Astrocyte (in vitro differentiated cells and primary cell): ENCODE measurements at regions not wholly inside any gene's neighbourhood (a gene's known extent, or its start where the extent isn't known, plus 50 kb on each side); places are given as distances from the start of the nearest gene placed in this dataset.

Source experiments
- DNase-seq: peaks from one replicate; pipeline ENCODE4 v3.0.0-alpha.2; 2010; ENCODE audit warnings: low read depth
- FAIRE-seq: peaks from 2 replicates; lab custom pipeline; 2011; peaks lifted over from hg19 to GRCh38; lab: Jason Lieb, UNC
- H2AFZ ChIP-seq: 2 replicates; pipeline ENCODE4 v1.6.0; 2012; ENCODE audit warnings: low read depth, low read length, inconsistent platforms
- H3K27ac ChIP-seq: 2 replicates; pipeline ENCODE4 v1.5.1; 2011; ENCODE audit warnings: low read depth, low read length, inconsistent platforms
- H3K27me3 ChIP-seq: 2 replicates; pipeline ENCODE4 v1.6.0; 2011; ENCODE audit warnings: low read length, inconsistent platforms; ENCODE audit not compliant: insufficient read depth
- H3K36me3 ChIP-seq: 2 replicates; pipeline ENCODE4 v1.5.1; 2011; ENCODE audit warnings: low read length, inconsistent platforms; ENCODE audit not compliant: insufficient read depth
- H3K4me1 ChIP-seq: 2 replicates; pipeline ENCODE4 v1.5.1; 2011; ENCODE audit warnings: low read length, inconsistent platforms; ENCODE audit not compliant: insufficient read depth
- H3K4me2 ChIP-seq: 2 replicates; pipeline ENCODE4 v1.6.0; 2012; ENCODE audit warnings: low read length, inconsistent platforms
- H3K4me3 ChIP-seq: 2 replicates; pipeline ENCODE4 v1.5.1; 2011; ENCODE audit warnings: low read depth, mild to moderate bottlenecking, low read length, inconsistent platforms; ENCODE audit not compliant: insufficient read depth
- H3K79me2 ChIP-seq: 2 replicates; pipeline ENCODE4 v1.6.0; 2012; ENCODE audit warnings: mild to moderate bottlenecking, low read length, inconsistent platforms; ENCODE audit not compliant: insufficient read depth
- H3K9ac ChIP-seq: 2 replicates; pipeline ENCODE4 v1.6.0; 2012; ENCODE audit warnings: mild to moderate bottlenecking, low read length, inconsistent platforms
- H3K9me3 ChIP-seq: 2 replicates; pipeline ENCODE4 v1.5.1; 2012; ENCODE audit warnings: low read depth, mild to moderate bottlenecking, low read length, inconsistent platforms; ENCODE audit not compliant: insufficient read depth
- H4K20me1 ChIP-seq: 2 replicates; pipeline ENCODE4 v1.6.0; 2012; ENCODE audit warnings: low read length, inconsistent platforms; ENCODE audit not compliant: insufficient read depth
- H3K27ac Mint-ChIP-seq: one replicate; pipeline ENCODE4 v1.8.0; 2021; ENCODE audit warnings: mild to moderate bottlenecking, mixed read lengths; ENCODE audit not compliant: unreplicated experiment
- H3K27me3 Mint-ChIP-seq: one replicate; pipeline ENCODE4 v1.8.0; 2021; ENCODE audit warnings: low read depth, mixed read lengths; ENCODE audit not compliant: unreplicated experiment
- H3K36me3 Mint-ChIP-seq: one replicate; pipeline ENCODE4 v1.8.0; 2021; ENCODE audit warnings: low read depth, mixed read lengths; ENCODE audit not compliant: unreplicated experiment
- H3K4me1 Mint-ChIP-seq: one replicate; pipeline ENCODE4 v1.8.0; 2021; ENCODE audit warnings: low read depth, mixed read lengths; ENCODE audit not compliant: unreplicated experiment
- H3K4me3 Mint-ChIP-seq: one replicate; pipeline ENCODE4 v1.8.0; 2021; ENCODE audit warnings: mild to moderate bottlenecking, moderate library complexity, mixed read lengths; ENCODE audit not compliant: unreplicated experiment
- H3K9me3 Mint-ChIP-seq: one replicate; pipeline ENCODE4 v1.8.0; 2021; ENCODE audit warnings: mild to moderate bottlenecking, mixed read lengths; ENCODE audit not compliant: unreplicated experiment
- EZH2 ChIP-seq: IDR thresholded peaks from 2 replicates; pipeline ENCODE4 v1.6.1; 2012; ENCODE audit warnings: mild to moderate bottlenecking, low read length, inconsistent platforms; ENCODE audit not compliant: insufficient read depth
- TF ChIP-seq, protein P1 (sequence below): IDR thresholded peaks from 2 replicates; pipeline ENCODE4 v1.5.1; 2011; ENCODE audit warnings: low read depth, mild to moderate bottlenecking, inconsistent platforms, low read length, moderate library complexity; ENCODE audit not compliant: insufficient read depth

DNA sequence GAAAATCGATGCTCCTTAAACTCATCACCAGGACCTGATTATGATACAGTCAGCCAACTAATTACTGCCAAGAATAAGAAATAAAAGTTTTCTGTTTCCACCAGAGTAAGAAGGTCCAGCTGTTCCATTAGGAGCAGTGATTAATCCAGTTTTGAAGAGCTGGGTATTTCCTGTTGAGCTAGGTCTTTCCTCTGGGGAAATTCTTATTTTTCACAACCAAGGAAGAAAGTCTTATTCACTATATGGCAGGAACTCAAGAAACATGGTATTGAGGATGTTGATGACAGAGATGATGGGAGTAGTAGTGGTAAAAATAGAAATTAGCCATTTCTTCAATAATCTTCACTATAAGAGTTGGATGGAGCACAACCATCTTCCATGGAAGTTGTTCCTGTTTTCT is 374.6 kb upstream of the RUNX1 start:
- H3K9me3 Mint-ChIP-seq = peaks cover 24% of the 10 kb centered on the region
- no peak overlapping the region for H3K27ac ChIP-seq
- H3K9me3 ChIP-seq = peaks cover 10% of the 10 kb centered on the region
- H4K20me1 ChIP-seq = no peaks in the 10 kb centered on the region
- H2AFZ ChIP-seq = no peak overlapping the region
- no peaks in the 10 kb centered on the region for H3K36me3 Mint-ChIP-seq
- no peak overlapping the region for H3K27ac Mint-ChIP-seq
- no peaks in the 10 kb centered on the region for H3K79me2 ChIP-seq
- no peak overlapping the region for H3K4me2 ChIP-seq
- TF ChIP-seq, protein P1, sequence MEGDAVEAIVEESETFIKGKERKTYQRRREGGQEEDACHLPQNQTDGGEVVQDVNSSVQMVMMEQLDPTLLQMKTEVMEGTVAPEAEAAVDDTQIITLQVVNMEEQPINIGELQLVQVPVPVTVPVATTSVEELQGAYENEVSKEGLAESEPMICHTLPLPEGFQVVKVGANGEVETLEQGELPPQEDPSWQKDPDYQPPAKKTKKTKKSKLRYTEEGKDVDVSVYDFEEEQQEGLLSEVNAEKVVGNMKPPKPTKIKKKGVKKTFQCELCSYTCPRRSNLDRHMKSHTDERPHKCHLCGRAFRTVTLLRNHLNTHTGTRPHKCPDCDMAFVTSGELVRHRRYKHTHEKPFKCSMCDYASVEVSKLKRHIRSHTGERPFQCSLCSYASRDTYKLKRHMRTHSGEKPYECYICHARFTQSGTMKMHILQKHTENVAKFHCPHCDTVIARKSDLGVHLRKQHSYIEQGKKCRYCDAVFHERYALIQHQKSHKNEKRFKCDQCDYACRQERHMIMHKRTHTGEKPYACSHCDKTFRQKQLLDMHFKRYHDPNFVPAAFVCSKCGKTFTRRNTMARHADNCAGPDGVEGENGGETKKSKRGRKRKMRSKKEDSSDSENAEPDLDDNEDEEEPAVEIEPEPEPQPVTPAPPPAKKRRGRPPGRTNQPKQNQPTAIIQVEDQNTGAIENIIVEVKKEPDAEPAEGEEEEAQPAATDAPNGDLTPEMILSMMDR = no peak
- no peak for TF ChIP-seq EZH2
- peaks cover 4% of the 10 kb centered on the region for H3K4me1 ChIP-seq
- DNase-seq (peak; percentile 39), FAIRE-seq (no peak)
- no peak overlapping the region for H3K9ac ChIP-seq
- no peak overlapping the region for H3K4me3 ChIP-seq
- no peak overlapping the region for H3K4me3 Mint-ChIP-seq
- H3K4me1 Mint-ChIP-seq = peaks cover 20% of the 10 kb centered on the region
- no peaks in the 10 kb centered on the region for H3K27me3 Mint-ChIP-seq
- H3K27me3 ChIP-seq = no peaks in the 10 kb centered on the region
- H3K36me3 ChIP-seq = no peaks in the 10 kb centered on the region

DNA sequence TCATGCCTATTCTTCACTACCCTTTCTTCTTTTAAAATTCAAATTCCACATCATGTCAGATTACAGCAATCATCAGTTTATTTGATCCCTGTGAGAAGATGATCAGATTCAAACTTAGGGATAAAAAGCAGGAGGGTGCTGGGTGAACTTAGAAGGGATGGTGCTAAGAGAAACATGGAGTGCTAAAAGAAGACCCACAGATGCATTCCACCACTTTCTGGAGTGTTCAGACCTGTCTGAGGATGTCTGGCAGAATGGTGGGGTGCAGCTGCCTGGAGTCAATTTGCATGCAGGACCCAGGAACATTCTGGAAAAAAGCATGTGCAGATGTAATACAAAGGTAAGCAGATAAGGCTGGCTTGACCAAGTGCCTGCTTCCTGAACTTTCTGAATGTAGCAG is 372.9 kb upstream of the RUNX1 start:
- Mint-ChIP-seq H3K9me3 (peaks cover 24% of the 10 kb centered on the region), H3K27ac (no peak overlapping the region)
- no peak for FAIRE-seq

DNA sequence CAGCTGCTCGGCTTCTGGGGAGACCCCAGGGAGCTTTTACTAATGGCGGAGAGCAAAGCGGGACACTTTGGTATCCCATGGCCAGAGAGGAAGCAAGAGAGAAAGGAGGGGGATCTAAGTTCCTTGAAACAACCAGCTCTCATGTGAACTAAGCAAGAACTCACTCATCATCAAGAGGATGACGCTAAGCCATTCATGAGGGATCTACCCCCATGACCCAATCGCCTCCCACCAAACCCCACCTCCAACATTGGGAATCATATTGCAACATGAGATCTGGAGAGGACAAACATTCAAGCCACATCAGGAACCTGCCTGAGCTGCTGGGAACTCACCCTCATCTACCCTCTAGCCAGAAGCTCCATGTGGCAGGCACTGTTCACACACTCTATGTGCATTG is 372.1 kb upstream of the RUNX1 start:
- H3K27ac Mint-ChIP-seq = no peak overlapping the region
- Histone ChIP-seq H3K4me1 (no peaks in the 10 kb centered on the region), H3K79me2 (no peaks in the 10 kb centered on the region), H4K20me1 (no peaks in the 10 kb centered on the region), H3K4me3 (no peak overlapping the region), H3K27me3 (no peaks in the 10 kb centered on the region), H3K9me3 (peaks cover 10% of the 10 kb centered on the region), H3K4me2 (no peak overlapping the region), H3K27ac (no peak overlapping the region), H3K36me3 (no peaks in the 10 kb centered on the region), H2AFZ (no peak overlapping the region), H3K9ac (no peak overlapping the region)
- H3K9me3 Mint-ChIP-seq = peaks cover 24% of the 10 kb centered on the region
- DNase-seq (no peak), FAIRE-seq (no peak)
- H3K4me3 Mint-ChIP-seq = no peak overlapping the region
- H3K4me1 Mint-ChIP-seq = no peaks in the 10 kb centered on the region
- TF ChIP-seq EZH2 = no peak
- TF ChIP-seq, protein P1 = no peak
- no peaks in the 10 kb centered on the region for H3K36me3 Mint-ChIP-seq
- no peaks in the 10 kb centered on the region for H3K27me3 Mint-ChIP-seq

More for the DNA sequence above, 372.9 kb upstream of the RUNX1 start:
- no peak for TF ChIP-seq EZH2
- TF ChIP-seq, protein P1 = no peak
- no peak overlapping the region for H3K4me3 Mint-ChIP-seq
- H3K4me1 ChIP-seq = no peaks in the 10 kb centered on the region
- peaks cover 10% of the 10 kb centered on the region for H3K9me3 ChIP-seq
- H3K79me2 ChIP-seq = no peaks in the 10 kb centered on the region
- H3K4me1 Mint-ChIP-seq = peaks cover 7% of the 10 kb centered on the region
- H3K4me2 ChIP-seq = no peak overlapping the region
- H3K4me3 ChIP-seq = no peak overlapping the region
- no peaks in the 10 kb centered on the region for H3K27me3 ChIP-seq
- no peaks in the 10 kb centered on the region for H3K36me3 ChIP-seq
- no peaks in the 10 kb centered on the region for H4K20me1 ChIP-seq
- no peak overlapping the region for H3K9ac ChIP-seq
- H2AFZ ChIP-seq = no peak overlapping the region
- no peaks in the 10 kb centered on the region for H3K27me3 Mint-ChIP-seq
- H3K36me3 Mint-ChIP-seq = no peaks in the 10 kb centered on the region
- DNase-seq = no peak
- no peak overlapping the region for H3K27ac ChIP-seq
